ENCODE measurements at regions not wholly inside any gene's neighbourhood (a gene's known extent, or its start where the extent isn't known, plus 50 kb on each side); places are given as distances from the start of the nearest gene placed in this dataset.

GRCh38 chr3:152971880-152972279 is 136.9 kb downstream of the P2RY1 start:
- intact Hi-C loops (cut with micrococcal nuclease): no loop called here
- H3K9me3 Mint-ChIP-seq: peaks cover 2% of the 10 kb centered on the region
- no peak overlapping the region for H3K27ac Mint-ChIP-seq
- DNase-seq: no peak
- no peak for ATAC-seq (ENCODE audit: low read depth)
- no peak for TF ChIP-seq CTCF (IDR thresholded peaks at IDR 0.05)
- H3K4me3 Mint-ChIP-seq: no peak overlapping the region
- ChIA-PET CTCF (no interaction called here), POLR2A (no interaction called here)
- no peaks in the 10 kb centered on the region for H3K36me3 Mint-ChIP-seq (ENCODE audit: low read depth)
- no peaks in the 10 kb centered on the region for H3K4me1 Mint-ChIP-seq
- peaks cover under 1% of the 10 kb centered on the region for H3K27me3 Mint-ChIP-seq

- intact Hi-C loops (cut with micrococcal nuclease): no loop called here
- no peaks in the 10 kb centered on the region for H3K36me3 Mint-ChIP-seq (ENCODE audit: low read depth)
- no peaks in the 10 kb centered on the region for H3K9me3 Mint-ChIP-seq
- H3K27ac Mint-ChIP-seq: no peak overlapping the region
- peaks cover 7% of the 10 kb centered on the region for H3K27me3 Mint-ChIP-seq
- TF ChIP-seq CTCF (IDR thresholded peaks at IDR 0.05): no peak
- no peak overlapping the region for H3K4me3 Mint-ChIP-seq
- POLR2A ChIA-PET: no interaction called here
- H3K4me1 Mint-ChIP-seq: no peaks in the 10 kb centered on the region
- DNase-seq: no peak
- CTCF ChIA-PET: no interaction called here
- ATAC-seq (ENCODE audit: low read depth): no peak
Observed at GRCh38 chr3:152973575-152973974, 138.6 kb downstream of the P2RY1 start.

- POLR2A ChIA-PET: no interaction called here
- no peak for TF ChIP-seq CTCF (IDR thresholded peaks at IDR 0.05)
- Mint-ChIP-seq H3K36me3 (ENCODE audit: low read depth) (no peaks in the 10 kb centered on the region), H3K27me3 (peaks cover 8% of the 10 kb centered on the region), H3K27ac (no peak overlapping the region), H3K9me3 (no peaks in the 10 kb centered on the region), H3K4me1 (no peaks in the 10 kb centered on the region), H3K4me3 (no peak overlapping the region)
- CTCF ChIA-PET: no interaction called here
- ATAC-seq (ENCODE audit: low read depth) (no peak), DNase-seq (no peak)
- intact Hi-C loops (cut with micrococcal nuclease): no loop called here
Observed at GRCh38 chr3:152976239-152976638, 141.3 kb downstream of the P2RY1 start.

GRCh38 chr3:152977366-152977765 is 142.4 kb downstream of the P2RY1 start:
- Mint-ChIP-seq H3K4me3 (no peak overlapping the region), H3K9me3 (no peaks in the 10 kb centered on the region), H3K4me1 (no peaks in the 10 kb centered on the region), H3K27me3 (peaks cover 8% of the 10 kb centered on the region), H3K36me3 (ENCODE audit: low read depth) (no peaks in the 10 kb centered on the region), H3K27ac (no peak overlapping the region)
- DNase-seq: no peak
- ATAC-seq (ENCODE audit: low read depth): no peak
- POLR2A ChIA-PET: no interaction called here
- no peak for TF ChIP-seq CTCF (IDR thresholded peaks at IDR 0.05)
- intact Hi-C loops (cut with micrococcal nuclease): no loop called here
- CTCF ChIA-PET: no interaction called here

GRCh38 chr3:152978152-152978551 is 143.2 kb downstream of the P2RY1 start:
- no peak overlapping the region for H3K4me3 Mint-ChIP-seq
- intact Hi-C loops (cut with micrococcal nuclease): no loop called here
- H3K4me1 Mint-ChIP-seq: no peaks in the 10 kb centered on the region
- H3K27ac Mint-ChIP-seq: no peak overlapping the region
- no peak for TF ChIP-seq CTCF (IDR thresholded peaks at IDR 0.05)
- no peaks in the 10 kb centered on the region for H3K36me3 Mint-ChIP-seq (ENCODE audit: low read depth)
- H3K9me3 Mint-ChIP-seq: no peaks in the 10 kb centered on the region
- ATAC-seq (ENCODE audit: low read depth): no peak
- DNase-seq: no peak
- H3K27me3 Mint-ChIP-seq: peaks cover 8% of the 10 kb centered on the region
- ChIA-PET CTCF (no interaction called here), POLR2A (no interaction called here)
